Medulla oblongata (tissue), 1 donor: ENCODE measurements at regions not wholly inside any gene's neighbourhood (a gene's known extent, or its start where the extent isn't known, plus 50 kb on each side); places are given as distances from the start of the nearest gene placed in this dataset.
"Not testable (repeated sequence)": the region's sequence is repeated elsewhere in the genome, so short reads cannot be mapped to it uniquely, and the experiment has no call there.

ENCODE experiments used
- DNase-seq: peaks from one replicate; pipeline ENCODE4 v3.0.0-alpha.2; 2015; ENCODE audit errors: extremely low spot score

- DNase-seq: no peak
Measured at GRCh38 chr1:29949676-29950075, 713.4 kb downstream of the PTPRU start.

- no peak for DNase-seq
Measured at GRCh38 chr1:29948581-29948980, 712.3 kb downstream of the PTPRU start.

- DNase-seq: no peak
Measured at GRCh38 chr1:29946057-29946456, 709.7 kb downstream of the PTPRU start.

GRCh38 chr1:29945426-29945825 is 709.1 kb downstream of the PTPRU start:
- no peak for DNase-seq

- no peak for DNase-seq
Measured at GRCh38 chr1:29944253-29944905, 708.1 kb downstream of the PTPRU start.

GRCh38 chr1:29943034-29943433 is 706.7 kb downstream of the PTPRU start:
- DNase-seq: no peak

- DNase-seq: no peak
Measured at GRCh38 chr1:29939079-29939478, 702.8 kb downstream of the PTPRU start.

- no peak for DNase-seq
Measured at GRCh38 chr1:29937356-29937755, 701.0 kb downstream of the PTPRU start.

GRCh38 chr1:29936031-29936544 is 699.8 kb downstream of the PTPRU start:
- DNase-seq: no peak

- no peak for DNase-seq
Measured at GRCh38 chr1:29934255-29934772, 698.0 kb downstream of the PTPRU start.

GRCh38 chr1:29933067-29933466 is 696.7 kb downstream of the PTPRU start:
- no peak for DNase-seq

- DNase-seq: no peak
Measured at GRCh38 chr1:29932626-29933025, 696.3 kb downstream of the PTPRU start.

GRCh38 chr1:29931477-29932175 is 695.3 kb downstream of the PTPRU start:
- no peak for DNase-seq

- no peak for DNase-seq
Measured at GRCh38 chr1:29925058-29925457, 688.7 kb downstream of the PTPRU start.

- no peak for DNase-seq
Measured at GRCh38 chr1:29924017-29924431, 687.7 kb downstream of the PTPRU start.

GRCh38 chr1:29921741-29922140 is 685.4 kb downstream of the PTPRU start:
- peak; percentile 63 for DNase-seq

GRCh38 chr1:29920784-29921183 is 684.5 kb downstream of the PTPRU start:
- no peak for DNase-seq

GRCh38 chr1:29920316-29920715 is 684.0 kb downstream of the PTPRU start:
- no peak for DNase-seq

- DNase-seq: not testable (repeated sequence)
Measured at GRCh38 chr1:29919041-29919440, 682.7 kb downstream of the PTPRU start.

GRCh38 chr1:29916656-29917369 is 680.5 kb downstream of the PTPRU start:
- DNase-seq: no peak

- no peak for DNase-seq
Measured at GRCh38 chr1:29914936-29915335, 678.6 kb downstream of the PTPRU start.

- no peak for DNase-seq
Measured at GRCh38 chr1:29912425-29912824, 676.1 kb downstream of the PTPRU start.
